MV-4-11 (cell line): ENCODE measurements at regions not wholly inside any gene's neighbourhood (a gene's known extent, or its start where the extent isn't known, plus 50 kb on each side); places are given as distances from the start of the nearest gene placed in this dataset.
"Not testable (repeated sequence)": the region's sequence is repeated elsewhere in the genome, so short reads cannot be mapped to it uniquely, and the experiment has no call there.

Experiments used
- DNase-seq: peaks from one replicate; lab custom pipeline; 2025; lab: John Stamatoyannopoulos, UW

DNA sequence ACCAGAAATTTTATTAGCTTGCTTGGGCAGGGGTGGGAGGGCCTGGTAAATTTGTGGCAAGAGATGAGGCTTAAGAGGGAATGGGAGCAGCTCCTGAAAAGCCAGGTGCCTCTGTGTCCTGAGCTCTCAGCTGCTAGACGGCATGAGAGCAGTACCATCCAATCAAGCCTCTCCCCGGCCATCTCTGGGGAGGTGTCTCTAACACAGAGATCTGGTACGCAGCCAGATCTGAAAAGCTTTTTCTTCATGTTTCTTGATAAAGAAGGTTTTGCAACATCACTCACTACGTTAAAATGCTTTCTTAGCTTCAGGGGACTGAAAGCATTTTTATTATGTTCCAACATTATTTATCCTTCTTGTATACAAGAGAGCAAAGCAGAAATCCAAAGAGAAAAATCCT, 488.2 kb downstream of the RBFOX1 start:
- no peak for DNase-seq

DNA sequence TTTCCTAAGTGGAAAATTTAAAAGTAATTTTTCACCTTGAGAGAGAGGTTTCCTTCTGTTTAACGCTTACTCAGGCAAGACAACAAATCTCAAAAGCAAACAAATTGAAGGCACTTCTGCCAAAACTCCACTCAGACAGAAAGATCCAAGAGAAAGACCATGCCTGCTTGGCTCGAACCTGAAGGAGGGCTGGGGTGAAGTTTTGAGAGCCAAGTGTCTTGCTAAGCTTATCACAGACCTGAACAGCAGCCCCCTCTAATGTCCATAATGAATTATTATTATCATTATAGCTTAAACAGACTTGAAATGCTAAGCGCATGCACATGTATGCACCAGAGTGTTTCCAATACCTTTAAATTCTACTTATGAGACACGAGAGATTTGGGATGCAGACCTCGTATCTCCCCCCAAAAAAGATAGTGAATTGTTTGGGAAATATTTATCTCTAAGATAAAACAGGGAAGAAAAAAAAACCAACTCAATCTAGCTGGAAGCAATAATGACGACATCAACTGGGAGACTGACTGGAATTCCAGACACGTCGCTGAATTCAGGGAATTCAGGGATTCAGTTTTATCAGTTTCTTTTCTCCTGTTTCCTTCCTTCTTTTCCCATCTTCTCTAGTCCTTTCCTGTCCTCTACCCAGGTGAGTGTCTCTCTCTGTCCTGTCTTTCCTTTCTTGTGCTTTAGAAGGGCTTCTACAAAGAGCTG, 473.2 kb downstream of the RBFOX1 start:
- no peak for DNase-seq

DNA sequence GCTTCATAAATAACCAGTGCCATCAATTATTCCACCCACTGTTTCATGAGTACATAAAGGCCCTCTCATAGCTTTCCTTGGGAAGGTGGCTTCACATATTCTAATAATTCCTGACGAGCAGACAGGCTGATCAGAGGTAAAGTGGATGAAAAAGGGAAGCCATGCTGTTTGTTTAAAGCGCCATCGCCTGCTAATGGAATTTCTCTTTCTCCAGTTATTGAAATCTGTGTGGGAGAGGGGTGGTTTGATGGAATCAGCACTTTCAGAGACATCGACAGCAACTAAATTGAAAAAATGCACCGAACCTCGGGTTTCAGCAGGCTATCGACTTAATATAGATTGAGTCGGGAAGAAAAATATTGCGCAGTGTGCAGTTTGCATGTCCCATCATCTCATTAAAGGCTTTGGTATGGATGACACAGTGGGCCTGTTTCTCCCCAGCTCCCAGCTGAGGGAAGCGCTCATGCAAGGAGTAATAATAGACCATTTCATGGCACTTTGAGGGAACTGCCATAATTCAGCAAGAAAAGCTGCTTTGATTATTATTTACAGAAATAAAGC, 472.1 kb downstream of the RBFOX1 start:
- DNase-seq: no peak

DNA sequence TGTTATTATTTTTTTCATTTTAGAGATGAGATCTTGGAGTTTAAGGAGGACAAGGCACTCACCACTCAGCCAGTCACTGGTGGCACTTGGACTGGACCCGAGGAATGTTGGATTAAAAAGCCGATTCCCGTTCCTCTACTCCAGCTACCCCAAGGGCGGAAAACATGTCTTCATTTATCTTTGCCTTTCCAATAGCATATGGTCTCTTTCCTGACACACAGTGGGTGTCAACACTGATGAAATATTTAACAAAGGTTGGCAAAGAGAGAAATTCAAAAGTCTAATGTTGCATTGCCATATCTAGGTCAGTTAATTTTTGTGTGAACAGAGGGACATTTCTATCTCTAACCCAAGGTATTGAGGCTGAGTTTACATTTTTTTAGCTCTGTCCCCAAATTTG, 459.7 kb downstream of the RBFOX1 start:
- no peak for DNase-seq

DNA sequence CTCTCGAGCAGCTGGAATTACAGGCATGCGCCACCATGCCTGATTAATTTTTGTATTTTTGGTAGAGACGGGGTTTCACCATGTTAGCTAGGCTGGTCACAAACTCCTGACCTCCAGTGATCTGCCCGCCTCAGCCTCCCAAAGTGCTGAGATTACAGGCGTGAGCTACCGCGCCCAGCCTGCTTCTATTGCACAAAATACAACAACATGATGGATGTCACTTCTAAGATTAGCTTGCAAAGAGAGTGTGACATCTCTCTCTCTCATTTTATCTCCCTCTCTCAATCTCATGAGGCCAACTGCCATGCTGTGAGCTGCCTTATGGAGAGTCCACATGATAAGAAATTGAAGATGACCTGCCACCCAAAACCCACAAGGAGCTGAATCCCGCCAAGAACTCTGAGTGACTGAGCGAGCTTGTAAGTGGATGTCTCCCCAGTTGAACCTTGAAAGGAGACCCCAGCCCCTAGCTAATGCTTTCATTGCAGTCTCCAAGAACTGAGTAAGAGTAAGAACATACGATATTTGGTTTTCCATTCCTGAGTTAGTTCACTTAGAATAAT, 458.5 kb downstream of the RBFOX1 start:
- no peak for DNase-seq

DNA sequence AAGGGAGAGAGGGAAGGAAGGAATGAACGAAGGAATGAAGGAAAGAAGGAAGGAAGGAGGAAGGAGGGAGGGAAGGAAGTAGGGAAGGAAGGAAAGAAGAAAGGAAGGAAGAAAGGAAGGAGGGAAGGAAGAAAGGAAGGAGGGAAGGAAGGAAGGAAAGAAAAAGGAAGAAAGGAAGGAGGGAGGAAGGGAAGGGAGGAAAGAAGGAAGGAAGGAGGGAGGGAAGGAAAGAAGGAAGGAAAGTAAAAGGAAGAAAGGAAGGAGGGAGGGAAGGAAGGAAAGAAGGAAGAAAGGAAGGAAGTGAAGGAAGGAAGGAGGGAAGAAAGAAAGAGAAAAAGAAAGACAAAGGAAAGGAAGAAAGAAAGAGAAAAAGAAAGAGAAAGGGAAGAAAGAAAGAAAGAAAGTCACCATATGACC, 442.4 kb downstream of the RBFOX1 start:
- DNase-seq: no peak

DNA sequence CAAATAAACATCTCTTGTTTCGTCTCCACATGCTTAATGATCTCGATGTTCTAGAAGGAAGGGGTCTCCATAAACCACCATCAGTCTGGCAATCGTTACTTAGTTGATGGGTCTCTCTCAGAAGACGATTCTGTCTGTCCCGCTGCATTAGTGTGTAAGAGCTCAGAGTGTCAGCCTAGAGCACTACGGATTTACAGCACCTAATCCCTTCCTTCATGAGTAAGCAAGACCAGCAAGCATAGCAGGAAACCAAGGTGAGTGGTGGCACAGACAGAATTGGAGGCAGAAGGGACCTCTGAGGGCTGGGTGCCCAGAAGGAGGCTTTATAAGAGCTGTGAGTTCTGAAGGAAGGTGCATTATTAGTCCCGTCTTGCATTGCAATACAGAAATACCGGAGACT, 440.1 kb downstream of the RBFOX1 start:
- no peak for DNase-seq

DNA sequence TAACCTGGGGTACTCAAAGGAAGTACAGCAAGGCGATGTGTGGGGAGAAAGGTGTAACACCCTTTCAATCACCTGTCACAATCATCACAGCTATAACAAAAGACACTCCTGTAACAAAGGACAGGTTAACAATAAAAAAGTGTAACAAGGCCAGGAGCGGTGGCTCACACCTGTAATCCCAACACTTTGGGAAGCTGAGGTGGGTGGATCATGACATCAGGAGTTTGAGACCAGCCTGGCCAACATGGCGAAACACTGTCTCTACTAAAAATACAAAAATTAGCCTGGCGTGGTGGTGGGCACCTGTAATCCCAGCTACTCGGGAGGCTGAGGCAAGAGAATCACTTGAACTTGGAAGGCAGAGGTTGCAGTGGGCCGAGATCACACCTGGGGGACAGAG, 436.4 kb downstream of the RBFOX1 start:
- not testable (repeated sequence) for DNase-seq

DNA sequence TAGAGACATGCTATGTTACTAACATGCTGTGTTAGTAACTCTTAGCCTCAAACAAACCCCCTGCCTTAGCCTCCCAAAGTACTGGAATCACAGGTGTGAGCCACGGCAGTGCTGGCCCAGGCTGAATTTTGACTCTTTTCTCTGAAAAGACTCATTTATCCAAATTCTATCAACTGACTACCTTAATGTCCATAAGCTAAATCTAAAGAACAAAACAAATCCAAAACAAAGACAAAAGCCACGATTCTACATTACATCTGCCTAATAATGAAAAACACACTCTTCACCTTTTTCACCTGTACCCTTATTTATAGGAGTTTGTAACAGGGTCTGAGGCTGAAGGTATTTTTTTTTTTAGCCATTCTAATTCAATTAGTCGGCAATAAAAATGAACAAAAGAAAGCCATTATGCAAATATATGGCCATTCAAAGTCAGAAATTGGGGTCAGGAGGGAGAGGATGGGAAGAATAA, 432.5 kb downstream of the RBFOX1 start:
- DNase-seq: no peak

DNA sequence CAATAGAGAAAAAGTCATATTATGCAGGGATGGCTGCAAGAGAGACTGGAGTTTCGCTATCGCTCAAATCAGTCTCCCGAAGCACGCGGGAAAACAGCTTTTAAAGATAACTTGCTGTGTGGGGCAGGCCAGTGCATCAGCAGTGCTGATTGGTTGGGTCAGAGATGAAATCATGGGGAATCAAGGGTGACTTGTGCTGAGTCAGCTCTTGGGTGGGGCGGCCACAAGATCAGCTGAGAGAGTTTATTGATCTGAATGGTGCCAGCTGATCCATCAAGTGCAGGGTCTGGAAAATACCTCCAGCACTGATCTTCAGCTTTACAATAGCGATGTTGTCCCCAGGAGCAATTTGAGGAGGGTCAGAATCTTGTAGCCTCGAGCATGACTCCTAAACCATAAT, 430.5 kb downstream of the RBFOX1 start:
- no peak for DNase-seq
